OCI-LY7 (cell line): ENCODE measurements at regions not wholly inside any gene's neighbourhood (a gene's known extent, or its start where the extent isn't known, plus 50 kb on each side); places are given as distances from the start of the nearest gene placed in this dataset.
"Not testable (repeated sequence)": the region's sequence is repeated elsewhere in the genome, so short reads cannot be mapped to it uniquely, and the experiment has no call there.

ENCODE experiments used
- BruUV-seq: library from RNA; stranded (reverse); fragments of 400-500 nt; replicated peaks from 2 replicates; lab custom pipeline; 2021; lab: Mats Ljungman, UMichigan
- CTCF ChIA-PET: fragments of 300-600 bp; sonication (Branson Sonifier 250); formaldehyde crosslinking; loops from one replicate; lab custom pipeline; 2022; ENCODE audit warnings: antibody characterized with exemption; ENCODE audit not compliant: unreplicated experiment; lab: Charles Lee
- POLR2A ChIA-PET: fragments of 300-600 bp; sonication (Branson Sonifier 250); formaldehyde crosslinking; loops from one replicate; lab custom pipeline; 2022; ENCODE audit warnings: antibody characterized with exemption; lab: Charles Lee
- DNase-seq: peaks from one replicate; pipeline ENCODE4 v3.0.0-alpha.2; 2015; ENCODE audit warnings: low spot score
- H2AFZ ChIP-seq: fragments of 200-600 bp; sonication (generic), shearing (Covaris generic); 2 replicates; pipeline ENCODE4 v1.6.1; 2014; ENCODE audit warnings: mild to moderate bottlenecking, antibody characterized with exemption, low read length, moderate library complexity
- H3K27ac ChIP-seq: fragments of 200-600 bp; sonication (generic); 2 replicates; pipeline ENCODE4 v1.5.1; 2014; ENCODE audit warnings: mixed run types, low read depth, mild to moderate bottlenecking, moderate library complexity, low read length, inconsistent platforms; ENCODE audit not compliant: poor library complexity, severe bottlenecking
- H3K36me3 ChIP-seq: fragments of 200-600 bp; sonication (generic); 2 replicates; pipeline ENCODE4 v1.6.1; 2014; ENCODE audit warnings: mild to moderate bottlenecking, antibody characterized with exemption, low read length, moderate library complexity, mixed read lengths; ENCODE audit not compliant: insufficient read depth
- H3K4me1 ChIP-seq: fragments of 200-600 bp; sonication (generic); 2 replicates; pipeline ENCODE4 v1.5.1; 2014; ENCODE audit warnings: mild to moderate bottlenecking, low read length; ENCODE audit not compliant: insufficient read depth, poor library complexity, severe bottlenecking
- H3K4me2 ChIP-seq: fragments of 200-600 bp; sonication (generic); 2 replicates; pipeline ENCODE4 v1.6.1; 2014; ENCODE audit warnings: mild to moderate bottlenecking, low read length
- H3K4me3 ChIP-seq: fragments of 200-600 bp; sonication (generic); 2 replicates; pipeline ENCODE4 v1.5.1; 2014; ENCODE audit warnings: mild to moderate bottlenecking, low read depth, low read length; ENCODE audit not compliant: poor library complexity, severe bottlenecking
- H3K79me2 ChIP-seq: fragments of 200-600 bp; sonication (generic); 2 replicates; pipeline ENCODE4 v1.6.1; 2016; ENCODE audit warnings: low read depth, mild to moderate bottlenecking, low read length, moderate library complexity, mixed read lengths; ENCODE audit not compliant: insufficient read depth
- H3K9me2 ChIP-seq: fragments of 200-600 bp; sonication (generic); 2 replicates; pipeline ENCODE4 v1.6.1; 2016; ENCODE audit warnings: mild to moderate bottlenecking, low read length, mixed read lengths; ENCODE audit not compliant: insufficient read depth
- H3K9me3 ChIP-seq: fragments of 200-600 bp; sonication (generic); 2 replicates; pipeline ENCODE4 v1.6.1; 2014; ENCODE audit warnings: mild to moderate bottlenecking, mixed run types, low read length, mixed read lengths
- H4K20me1 ChIP-seq: fragments of 200-600 bp; sonication (generic); 2 replicates; pipeline ENCODE4 v1.6.1; 2014; ENCODE audit warnings: mild to moderate bottlenecking, antibody characterized with exemption, low read length, moderate library complexity, mixed read lengths; ENCODE audit not compliant: insufficient read depth
- EZH2phosphoT487 ChIP-seq: fragments of 200-600 bp; sonication (generic); IDR thresholded peaks from 2 replicates; pipeline ENCODE4 v1.6.1; 2018; ENCODE audit warnings: low read depth, borderline replicate concordance, mild to moderate bottlenecking, mixed run types, antibody characterized with exemption, low read length, moderate library complexity, mixed read lengths
- intact Hi-C: fragments of 100-400 bp; cut with micrococcal nuclease; formaldehyde crosslinking; loops from one replicate; pipeline ENCODE4 v1.10.0; 2022; ENCODE audit not compliant: unreplicated experiment
- TF ChIP-seq, protein P1 (sequence below): fragments of 200-600 bp; sonication (generic); conservative IDR thresholded peaks from 2 replicates; pipeline ENCODE4 v1.5.1; 2014; ENCODE audit warnings: mild to moderate bottlenecking, antibody characterized with exemption, low read length, moderate library complexity, mixed read lengths

DNA sequence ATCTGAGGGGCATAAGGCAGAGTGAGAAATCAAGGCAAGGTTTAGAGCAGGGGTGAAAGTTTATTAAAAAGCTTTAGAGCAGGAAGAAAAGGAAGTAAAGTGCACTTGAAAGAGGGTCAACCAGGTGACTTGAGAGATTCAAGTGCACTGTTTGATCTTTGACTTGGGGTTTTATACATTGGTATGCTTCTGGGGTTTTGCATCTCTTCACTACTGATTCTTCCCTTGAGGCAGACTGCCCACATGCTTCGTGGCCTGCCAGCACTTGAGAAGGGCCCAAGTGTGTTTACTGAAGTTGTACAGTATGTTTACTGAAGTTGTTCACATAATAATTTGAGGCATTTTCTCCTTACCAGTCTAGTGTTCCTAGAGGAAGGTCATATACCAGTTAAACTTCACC lies 367.0 kb upstream of the UBE2E2 start:
- Histone ChIP-seq H3K36me3 (no peaks in the 10 kb centered on the region), H2AFZ (no peak overlapping the region), H3K27ac (no peak overlapping the region), H3K79me2 (no peaks in the 10 kb centered on the region), H4K20me1 (no peaks in the 10 kb centered on the region), H3K4me1 (no peaks in the 10 kb centered on the region), H3K9me2 (no peaks in the 10 kb centered on the region), H3K4me3 (no peak overlapping the region), H3K9me3 (no peaks in the 10 kb centered on the region), H3K4me2 (no peak overlapping the region)
- POLR2A ChIA-PET = no interaction called here
- TF ChIP-seq EZH2phosphoT487 = no peak
- TF ChIP-seq, protein P1, sequence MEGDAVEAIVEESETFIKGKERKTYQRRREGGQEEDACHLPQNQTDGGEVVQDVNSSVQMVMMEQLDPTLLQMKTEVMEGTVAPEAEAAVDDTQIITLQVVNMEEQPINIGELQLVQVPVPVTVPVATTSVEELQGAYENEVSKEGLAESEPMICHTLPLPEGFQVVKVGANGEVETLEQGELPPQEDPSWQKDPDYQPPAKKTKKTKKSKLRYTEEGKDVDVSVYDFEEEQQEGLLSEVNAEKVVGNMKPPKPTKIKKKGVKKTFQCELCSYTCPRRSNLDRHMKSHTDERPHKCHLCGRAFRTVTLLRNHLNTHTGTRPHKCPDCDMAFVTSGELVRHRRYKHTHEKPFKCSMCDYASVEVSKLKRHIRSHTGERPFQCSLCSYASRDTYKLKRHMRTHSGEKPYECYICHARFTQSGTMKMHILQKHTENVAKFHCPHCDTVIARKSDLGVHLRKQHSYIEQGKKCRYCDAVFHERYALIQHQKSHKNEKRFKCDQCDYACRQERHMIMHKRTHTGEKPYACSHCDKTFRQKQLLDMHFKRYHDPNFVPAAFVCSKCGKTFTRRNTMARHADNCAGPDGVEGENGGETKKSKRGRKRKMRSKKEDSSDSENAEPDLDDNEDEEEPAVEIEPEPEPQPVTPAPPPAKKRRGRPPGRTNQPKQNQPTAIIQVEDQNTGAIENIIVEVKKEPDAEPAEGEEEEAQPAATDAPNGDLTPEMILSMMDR = no peak
- no peak for DNase-seq
- BruUV-seq = no TSS peak
- intact Hi-C loops = no loop called here
- CTCF ChIA-PET = no interaction called here

DNA sequence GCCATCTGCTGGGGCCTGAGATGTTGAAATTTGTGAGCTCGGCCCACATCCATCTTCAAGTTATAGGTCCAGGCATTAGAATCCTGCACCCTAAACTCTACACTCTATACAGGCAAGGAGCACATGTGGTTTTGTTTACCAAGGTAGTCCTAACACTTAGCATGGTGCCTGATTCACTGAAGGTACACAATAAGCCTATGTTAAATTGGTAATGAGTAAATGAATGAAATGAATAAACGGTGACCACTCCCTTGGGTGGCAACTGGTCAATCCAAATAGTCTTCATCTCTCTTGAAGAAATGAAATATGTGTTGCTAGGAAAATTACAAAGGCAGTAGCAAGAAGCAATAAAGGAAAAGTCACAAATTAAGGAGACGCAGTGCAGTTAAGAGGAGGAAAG lies 359.3 kb upstream of the UBE2E2 start:
- ChIA-PET POLR2A (no interaction called here), CTCF (no interaction called here)
- Histone ChIP-seq H2AFZ (no peak overlapping the region), H3K4me1 (no peaks in the 10 kb centered on the region), H3K79me2 (no peaks in the 10 kb centered on the region), H3K9me2 (no peaks in the 10 kb centered on the region), H3K4me3 (no peak overlapping the region), H4K20me1 (no peaks in the 10 kb centered on the region), H3K9me3 (no peaks in the 10 kb centered on the region), H3K36me3 (no peaks in the 10 kb centered on the region), H3K27ac (no peak overlapping the region), H3K4me2 (no peak overlapping the region)
- intact Hi-C loops = no loop called here
- TF ChIP-seq, protein P1 = no peak
- no peak for TF ChIP-seq EZH2phosphoT487
- BruUV-seq = no TSS peak
- no peak for DNase-seq

DNA sequence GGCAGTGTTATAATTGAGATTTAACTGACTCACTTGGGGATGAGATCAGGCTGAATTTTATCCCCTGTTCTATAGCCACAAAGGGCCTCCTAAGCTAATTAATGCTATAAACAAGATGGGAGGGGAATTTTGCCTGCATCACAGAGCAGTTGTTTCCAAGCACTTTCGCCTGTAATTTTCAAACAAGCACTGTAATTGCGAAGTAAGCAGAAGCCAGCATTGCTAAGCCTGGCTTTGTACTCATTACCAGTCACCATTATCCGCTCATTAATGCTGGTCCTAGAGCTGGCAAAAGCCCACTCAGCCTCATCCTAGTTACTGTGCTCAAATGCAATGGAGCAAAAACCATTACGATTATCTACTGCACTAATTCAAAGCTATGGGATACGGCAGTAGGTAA lies 356.6 kb upstream of the UBE2E2 start:
- Histone ChIP-seq H3K4me2 (no peak overlapping the region), H3K9me2 (no peaks in the 10 kb centered on the region), H3K4me3 (no peak overlapping the region), H3K4me1 (no peaks in the 10 kb centered on the region), H2AFZ (no peak overlapping the region), H4K20me1 (no peaks in the 10 kb centered on the region), H3K27ac (no peak overlapping the region), H3K9me3 (no peaks in the 10 kb centered on the region), H3K36me3 (no peaks in the 10 kb centered on the region), H3K79me2 (no peaks in the 10 kb centered on the region)
- TF ChIP-seq, protein P1 = no peak
- ChIA-PET CTCF (no interaction called here), POLR2A (interaction anchor here (0.5 kb wide), 1 partner anchor 768 kb away, joined by 3 read pairs; no protein-coding TSS in a partner anchor)
- DNase-seq = no peak
- intact Hi-C loops = no loop called here
- no TSS peak for BruUV-seq

DNA sequence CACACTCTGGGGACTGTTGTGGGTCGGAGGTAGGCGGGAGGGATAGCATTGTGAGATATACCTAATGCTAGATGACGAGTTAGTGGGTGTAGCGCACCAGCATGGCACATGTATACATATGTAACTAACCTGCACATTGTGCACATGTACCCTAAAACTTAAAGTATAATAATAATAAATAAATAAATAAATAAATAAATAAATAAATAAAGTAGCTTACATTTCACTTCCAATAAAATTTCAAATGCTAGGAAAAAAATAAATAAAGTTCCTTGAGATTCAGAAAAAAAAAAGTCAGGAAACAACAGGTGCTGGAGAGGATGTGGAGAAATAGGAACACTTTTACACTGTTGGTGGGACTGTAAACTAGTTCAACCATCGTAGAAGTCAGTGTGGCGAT lies 353.5 kb upstream of the UBE2E2 start:
- H3K36me3 ChIP-seq, H3K4me2 ChIP-seq, H2AFZ ChIP-seq, H3K27ac ChIP-seq, H3K4me3 ChIP-seq, H3K79me2 ChIP-seq, H4K20me1 ChIP-seq, DNase-seq, H3K9me3 ChIP-seq, H3K4me1 ChIP-seq, intact Hi-C loops, H3K9me2 ChIP-seq, CTCF ChIA-PET, BruUV-seq: not testable (repeated sequence)
- POLR2A ChIA-PET = interaction anchor here (0.7 kb wide), 1 partner anchor 926 kb away, joined by 4 read pairs; no protein-coding TSS in a partner anchor
